ENCODE measurements at regions not wholly inside any gene's neighbourhood (a gene's known extent, or its start where the extent isn't known, plus 50 kb on each side); places are given as distances from the start of the nearest gene placed in this dataset.
"Not testable (repeated sequence)": the region's sequence is repeated elsewhere in the genome, so short reads cannot be mapped to it uniquely, and the experiment has no call there.

DNA sequence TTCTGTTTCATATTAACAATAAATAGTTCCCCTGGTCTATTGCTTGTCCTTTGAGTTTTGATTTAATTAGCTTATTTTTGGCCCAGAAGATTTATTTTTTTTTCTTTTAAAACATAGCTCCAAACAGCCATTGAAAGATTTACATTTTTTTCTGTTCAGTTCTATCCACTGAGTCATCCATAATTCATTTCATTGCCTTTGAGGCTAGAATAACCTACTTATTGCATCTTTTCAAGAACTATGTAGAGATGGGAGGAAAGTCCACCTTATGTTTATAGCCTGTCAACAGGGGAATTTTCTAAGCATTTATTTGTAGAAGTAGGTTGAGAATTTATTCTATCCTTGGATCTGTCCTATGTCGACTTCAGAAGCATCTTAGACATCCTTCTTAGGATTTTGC is 53.4 kb upstream of the CHD2 start:
- Histone ChIP-seq H3K4me3 (ENCODE audit: low read depth, low read length) (no peak overlapping the region), H3K36me3 (ENCODE audit: control insufficient read depth, insufficient read depth, low read length) (no peaks in the 10 kb centered on the region), H3K27me3 (ENCODE audit: control insufficient read depth, insufficient read depth, low read length) (no peaks in the 10 kb centered on the region)
- TF ChIP-seq, protein P1, sequence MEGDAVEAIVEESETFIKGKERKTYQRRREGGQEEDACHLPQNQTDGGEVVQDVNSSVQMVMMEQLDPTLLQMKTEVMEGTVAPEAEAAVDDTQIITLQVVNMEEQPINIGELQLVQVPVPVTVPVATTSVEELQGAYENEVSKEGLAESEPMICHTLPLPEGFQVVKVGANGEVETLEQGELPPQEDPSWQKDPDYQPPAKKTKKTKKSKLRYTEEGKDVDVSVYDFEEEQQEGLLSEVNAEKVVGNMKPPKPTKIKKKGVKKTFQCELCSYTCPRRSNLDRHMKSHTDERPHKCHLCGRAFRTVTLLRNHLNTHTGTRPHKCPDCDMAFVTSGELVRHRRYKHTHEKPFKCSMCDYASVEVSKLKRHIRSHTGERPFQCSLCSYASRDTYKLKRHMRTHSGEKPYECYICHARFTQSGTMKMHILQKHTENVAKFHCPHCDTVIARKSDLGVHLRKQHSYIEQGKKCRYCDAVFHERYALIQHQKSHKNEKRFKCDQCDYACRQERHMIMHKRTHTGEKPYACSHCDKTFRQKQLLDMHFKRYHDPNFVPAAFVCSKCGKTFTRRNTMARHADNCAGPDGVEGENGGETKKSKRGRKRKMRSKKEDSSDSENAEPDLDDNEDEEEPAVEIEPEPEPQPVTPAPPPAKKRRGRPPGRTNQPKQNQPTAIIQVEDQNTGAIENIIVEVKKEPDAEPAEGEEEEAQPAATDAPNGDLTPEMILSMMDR (IDR thresholded peaks at IDR 0.05; ENCODE audit: insufficient read depth, low read depth, low read length): no peak
- CTCF ChIA-PET: interaction anchor here (0.6 to 0.8 kb wide), 2 partner anchors 9 to 34 kb away, joined by 3 to 4 read pairs; no protein-coding TSS in a partner anchor
- no peak for DNase-seq (ENCODE audit: low read depth)
- POLR2A ChIA-PET: interaction anchor here (0.6 to 0.7 kb wide), 3 partner anchors 15 to 81 kb away, joined by 3 to 6 read pairs (median 3); no protein-coding TSS in a partner anchor

DNA sequence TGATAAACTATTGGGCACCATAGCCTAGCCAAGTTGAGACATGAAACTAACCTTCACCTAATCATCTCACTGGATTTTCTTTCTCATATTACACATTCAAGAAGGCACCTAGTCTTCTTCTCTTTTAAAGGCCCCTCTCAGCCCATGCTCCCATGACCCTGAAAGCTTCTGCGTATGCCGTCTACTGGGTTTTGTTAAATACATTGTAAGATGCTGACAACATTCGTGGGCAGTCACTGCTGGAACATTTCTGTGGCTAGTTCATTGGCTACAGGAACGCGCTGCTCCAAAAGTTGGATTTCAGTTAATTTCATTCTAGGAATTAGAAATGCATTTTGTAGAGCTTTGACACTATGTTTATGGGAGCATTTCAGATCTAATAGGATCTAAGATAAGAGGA is 52.3 kb upstream of the CHD2 start:
- Histone ChIP-seq H3K27me3 (ENCODE audit: control insufficient read depth, insufficient read depth, low read length) (no peaks in the 10 kb centered on the region), H3K36me3 (ENCODE audit: control insufficient read depth, insufficient read depth, low read length) (no peaks in the 10 kb centered on the region), H3K4me3 (ENCODE audit: low read depth, low read length) (no peak overlapping the region)
- TF ChIP-seq, protein P1 (IDR thresholded peaks at IDR 0.05; ENCODE audit: insufficient read depth, low read depth, low read length): no peak
- no peak for DNase-seq (ENCODE audit: low read depth)
- ChIA-PET CTCF (interaction anchor here (0.6 kb wide), 1 partner anchor 229 kb away, joined by 3 read pairs; no protein-coding TSS in a partner anchor), POLR2A (interaction anchor here (0.5 kb wide), 1 partner anchor 11 kb away, joined by 4 read pairs; no protein-coding TSS in a partner anchor)

DNA sequence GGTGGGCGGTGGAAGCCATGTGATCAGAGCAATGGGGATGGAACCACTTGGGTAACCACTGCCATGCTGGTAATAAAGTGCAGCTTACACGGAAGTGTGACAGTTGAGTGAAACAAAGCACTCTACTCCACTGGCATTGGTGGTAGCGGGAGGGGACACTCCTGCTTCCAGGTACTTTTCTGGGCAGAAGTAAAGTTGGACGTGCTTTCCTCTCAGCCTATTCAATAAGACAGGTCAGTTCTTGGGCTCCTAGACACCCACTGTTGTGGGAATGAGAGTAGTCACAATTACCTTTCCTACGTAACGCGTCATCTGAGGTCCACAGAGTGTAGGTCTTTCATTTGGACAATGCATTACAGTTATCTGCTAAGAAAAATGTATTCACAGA is 51.7 kb upstream of the CHD2 start:
- POLR2A ChIA-PET: no interaction called here
- Histone ChIP-seq H3K36me3 (ENCODE audit: control insufficient read depth, insufficient read depth, low read length) (no peaks in the 10 kb centered on the region), H3K27me3 (ENCODE audit: control insufficient read depth, insufficient read depth, low read length) (no peaks in the 10 kb centered on the region), H3K4me3 (ENCODE audit: low read depth, low read length) (no peak overlapping the region)
- DNase-seq (ENCODE audit: low read depth): no peak
- TF ChIP-seq, protein P1 (IDR thresholded peaks at IDR 0.05; ENCODE audit: insufficient read depth, low read depth, low read length): no peak
- CTCF ChIA-PET: no interaction called here

DNA sequence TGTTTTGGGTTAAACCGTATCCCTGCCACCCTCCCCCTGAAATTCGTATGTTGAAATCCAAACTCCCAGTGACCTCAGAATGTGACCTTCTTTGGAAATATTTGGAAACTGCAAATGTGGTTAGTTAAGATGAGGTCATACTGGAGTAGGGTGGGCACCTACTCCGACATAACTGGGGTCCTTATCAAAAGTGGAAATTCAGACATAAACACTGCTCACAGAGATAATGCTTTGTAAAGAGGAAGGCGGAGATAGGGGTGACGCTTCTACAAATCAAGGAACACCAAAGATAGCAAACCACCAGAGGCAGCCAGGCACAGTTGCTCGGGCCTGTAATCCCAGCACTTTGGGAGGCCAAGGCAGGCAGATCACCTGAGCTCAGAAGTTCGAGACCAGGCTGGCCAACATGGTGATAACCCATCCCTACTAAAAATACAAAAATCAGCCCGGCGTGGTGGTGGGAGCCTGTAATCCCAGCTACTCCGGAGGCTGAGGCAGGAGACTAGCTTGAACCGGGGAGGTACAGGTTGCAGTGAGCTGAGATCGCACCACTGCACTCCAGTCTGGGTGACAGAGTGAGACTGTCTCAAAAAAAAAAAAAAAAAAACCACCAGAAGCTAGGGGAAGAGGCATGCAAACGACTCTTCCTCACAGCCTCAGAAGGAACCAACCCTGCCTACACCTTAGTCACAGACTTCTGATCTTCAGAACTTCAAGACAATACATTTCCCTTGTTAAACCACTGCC is 51.1 kb upstream of the CHD2 start:
- no peak for DNase-seq (ENCODE audit: low read depth)
- no peak overlapping the region for H3K4me3 ChIP-seq (ENCODE audit: low read depth, low read length)
- no peaks in the 10 kb centered on the region for H3K36me3 ChIP-seq (ENCODE audit: control insufficient read depth, insufficient read depth, low read length)
- TF ChIP-seq, protein P1 (IDR thresholded peaks at IDR 0.05; ENCODE audit: insufficient read depth, low read depth, low read length): no peak
- H3K27me3 ChIP-seq (ENCODE audit: control insufficient read depth, insufficient read depth, low read length): no peaks in the 10 kb centered on the region
- POLR2A ChIA-PET: interaction anchor here (0.6 to 0.7 kb wide), 2 partner anchors 26 to 33 kb away, joined by 5 to 8 read pairs; no protein-coding TSS in a partner anchor
- CTCF ChIA-PET: no interaction called here

DNA sequence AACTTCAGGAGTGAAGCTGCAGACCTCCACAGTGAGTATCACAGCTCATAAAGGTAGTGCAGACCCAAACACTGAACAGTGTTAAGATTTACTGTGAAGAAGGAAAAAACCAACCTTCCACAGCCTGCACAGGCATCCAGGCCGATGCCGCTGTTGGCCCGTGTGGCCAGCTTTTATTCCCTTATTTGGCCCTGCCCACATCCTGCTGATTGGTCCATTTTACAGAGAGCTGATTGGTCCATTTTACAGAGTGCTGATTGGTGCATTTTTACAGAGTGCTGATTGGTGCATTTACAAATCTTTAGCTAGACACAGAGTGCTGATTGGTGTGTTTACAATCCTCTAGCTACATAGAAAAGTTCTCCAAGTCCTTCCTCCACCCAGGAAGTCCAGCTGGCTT is 49.9 kb upstream of the CHD2 start:
- H3K36me3 ChIP-seq (ENCODE audit: control insufficient read depth, insufficient read depth, low read length); H3K4me3 ChIP-seq (ENCODE audit: low read depth, low read length); CTCF ChIA-PET; H3K27me3 ChIP-seq (ENCODE audit: control insufficient read depth, insufficient read depth, low read length); DNase-seq (ENCODE audit: low read depth): not testable (repeated sequence)
- POLR2A ChIA-PET: interaction anchor here (0.7 kb wide), 1 partner anchor 67 kb away, joined by 3 read pairs; no protein-coding TSS in a partner anchor
